GM23248 (cell line): ENCODE measurements at regions not wholly inside any gene's neighbourhood (a gene's known extent, or its start where the extent isn't known, plus 50 kb on each side); places are given as distances from the start of the nearest gene placed in this dataset. TPM values are rescaled to one million over a fixed set of nuclear protein-coding genes. Genes with fewer than 3 reads are reported as not detected.

Experiments
- DNase-seq: peaks from one replicate; pipeline ENCODE4 v3.0.0-alpha.2; 2015
- H2AFZ ChIP-seq: fragments of 200-600 bp; sonication (generic); 2 replicates; pipeline ENCODE4 v1.6.1; 2016; ENCODE audit warnings: antibody characterized with exemption
- H3F3A ChIP-seq: fragments of 200-600 bp; sonication (generic); 2 replicates; pipeline ENCODE4 v1.6.1; 2016; ENCODE audit warnings: mild to moderate bottlenecking, antibody characterized with exemption, mixed run types; ENCODE audit not compliant: insufficient read depth
- H3K27ac ChIP-seq: fragments of 200-600 bp; sonication (generic); 2 replicates; pipeline ENCODE4 v1.5.1; 2016; ENCODE audit warnings: mild to moderate bottlenecking
- H3K27me3 ChIP-seq: fragments of 200-600 bp; sonication (generic); replicated peaks from 2 replicates; pipeline ENCODE4 v1.6.1; 2016; ENCODE audit warnings: mild to moderate bottlenecking; ENCODE audit not compliant: insufficient read depth
- H3K36me3 ChIP-seq: fragments of 200-600 bp; sonication (generic); 2 replicates; pipeline ENCODE4 v1.6.1; 2016; ENCODE audit warnings: low read depth, mild to moderate bottlenecking
- H3K4me1 ChIP-seq: fragments of 200-600 bp; sonication (generic); 2 replicates; pipeline ENCODE4 v1.6.1; 2016; ENCODE audit warnings: mild to moderate bottlenecking; ENCODE audit not compliant: insufficient read depth
- H3K4me2 ChIP-seq: fragments of 200-600 bp; sonication (generic); one replicate; pipeline ENCODE4 v1.6.1; 2016; ENCODE audit warnings: mild to moderate bottlenecking; ENCODE audit not compliant: unreplicated experiment
- H3K4me3 ChIP-seq: fragments of 200-600 bp; sonication (generic); 2 replicates; pipeline ENCODE4 v1.5.1; 2016; ENCODE audit warnings: mild to moderate bottlenecking
- H3K79me2 ChIP-seq: fragments of 200-600 bp; sonication (generic); 2 replicates; pipeline ENCODE4 v1.6.1; 2016; ENCODE audit warnings: mild to moderate bottlenecking; ENCODE audit not compliant: insufficient read depth
- H3K9ac ChIP-seq: fragments of 200-600 bp; sonication (generic); 2 replicates; pipeline ENCODE4 v1.6.1; 2016; ENCODE audit warnings: mild to moderate bottlenecking
- H3K9me2 ChIP-seq: fragments of 200-600 bp; sonication (generic); 2 replicates; pipeline ENCODE4 v1.6.1; 2016; ENCODE audit warnings: mixed run types, mild to moderate bottlenecking, moderate library complexity; ENCODE audit not compliant: insufficient read depth
- H3K9me3 ChIP-seq: fragments of 200-600 bp; sonication (generic); one replicate; pipeline ENCODE4 v1.6.1; 2017; ENCODE audit warnings: low read depth
- H4K20me1 ChIP-seq: fragments of 200-600 bp; sonication (generic); 2 replicates; pipeline ENCODE4 v1.6.0; 2016; ENCODE audit not compliant: insufficient read depth
- EZH2 ChIP-seq: fragments of 200-600 bp; sonication (generic); IDR thresholded peaks from 2 replicates; pipeline ENCODE4 v1.6.1; 2018; ENCODE audit warnings: antibody characterized with exemption, mild to moderate bottlenecking; ENCODE audit not compliant: insufficient read depth, poor library complexity, severe bottlenecking
- EZH2phosphoT487 ChIP-seq: fragments of 200-600 bp; sonication (generic); IDR thresholded peaks from 2 replicates; pipeline ENCODE4 v1.6.1; 2018; ENCODE audit warnings: antibody characterized with exemption, moderate library complexity, mild to moderate bottlenecking, low read depth; ENCODE audit not compliant: insufficient read depth
- WGBS, 2 experiments: methylation state at CpG; one replicate each; pipeline ENCODE4 v1.1.6; 2015 to 2017; ENCODE audit warnings: low lambda C conversion rate in 2 of 2, low coverage in 1 of 2; ENCODE audit errors: missing lambda C conversion rate in 2 of 2; 5-methylcytosine and 5-hydroxymethylcytosine counted together
- in situ Hi-C: fragments of 300-500 bp; cut with MboI; formaldehyde crosslinking; loops from 2 replicates; pipeline ENCODE4 v1.15.0; 2020
- small RNA-seq: library from RNA; depleted of rRNA; stranded (forward); fragments of <200 nt; gene quantifications from one replicate; pipeline ENCODE3, GENCODE V24; 2014; ENCODE audit warnings: low read depth, low replicate concordance

- no peak overlapping the region for H3K4me3 ChIP-seq
- in situ Hi-C loops: no loop called here
- 50% methylated on average over 4 of the region's 4 CpGs for WGBS, 2 experiments
- no peaks in the 10 kb centered on the region for H3F3A ChIP-seq
- no peak overlapping the region for H2AFZ ChIP-seq
- DNase-seq: no peak
- H3K27me3 ChIP-seq: peaks cover 74% of the 10 kb centered on the region
- H3K9me2 ChIP-seq: no peaks in the 10 kb centered on the region
- H3K4me2 ChIP-seq: no peak overlapping the region
- H3K79me2 ChIP-seq: no peaks in the 10 kb centered on the region
- H3K4me1 ChIP-seq: no peaks in the 10 kb centered on the region
- TF ChIP-seq EZH2 (no peak), EZH2phosphoT487 (no peak)
- no peaks in the 10 kb centered on the region for H4K20me1 ChIP-seq
- H3K9ac ChIP-seq: no peak overlapping the region
- no peak overlapping the region for H3K27ac ChIP-seq
- H3K36me3 ChIP-seq: no peaks in the 10 kb centered on the region
- H3K9me3 ChIP-seq: no peaks in the 10 kb centered on the region
Observed at GRCh38 chr1:114208106-114208505, 54.4 kb upstream of the SYT6 start.

GRCh38 chr1:114207635-114208034 is 54.0 kb upstream of the SYT6 start:
- no peak overlapping the region for H3K4me2 ChIP-seq
- no peak overlapping the region for H3K27ac ChIP-seq
- H3K9me3 ChIP-seq: no peaks in the 10 kb centered on the region
- no peaks in the 10 kb centered on the region for H3K4me1 ChIP-seq
- in situ Hi-C loops: no loop called here
- no peaks in the 10 kb centered on the region for H3K36me3 ChIP-seq
- no peak overlapping the region for H3K4me3 ChIP-seq
- DNase-seq: no peak
- no peaks in the 10 kb centered on the region for H3F3A ChIP-seq
- no peak for TF ChIP-seq EZH2phosphoT487
- peaks cover 74% of the 10 kb centered on the region for H3K27me3 ChIP-seq
- no peaks in the 10 kb centered on the region for H3K9me2 ChIP-seq
- H4K20me1 ChIP-seq: no peaks in the 10 kb centered on the region
- WGBS, 2 experiments: 64 to 72% methylated on average over 11 of the region's 11 CpGs
- no peak overlapping the region for H2AFZ ChIP-seq
- no peak overlapping the region for H3K9ac ChIP-seq
- H3K79me2 ChIP-seq: no peaks in the 10 kb centered on the region

GRCh38 chr1:114206392-114206791 is 52.7 kb upstream of the SYT6 start:
- H3K27ac ChIP-seq: no peak overlapping the region
- WGBS, 2 experiments: 50 to 52% methylated on average over 7 of the region's 7 CpGs
- H3K79me2 ChIP-seq: no peaks in the 10 kb centered on the region
- no peak overlapping the region for H3K9ac ChIP-seq
- H3K4me2 ChIP-seq: no peak overlapping the region
- no peak overlapping the region for H3K4me3 ChIP-seq
- in situ Hi-C loops: no loop called here
- no peak overlapping the region for H2AFZ ChIP-seq
- no peaks in the 10 kb centered on the region for H3K9me3 ChIP-seq
- H3K4me1 ChIP-seq: no peaks in the 10 kb centered on the region
- peaks cover 75% of the 10 kb centered on the region for H3K27me3 ChIP-seq
- H3F3A ChIP-seq: no peaks in the 10 kb centered on the region
- H3K36me3 ChIP-seq: no peaks in the 10 kb centered on the region
- no peaks in the 10 kb centered on the region for H4K20me1 ChIP-seq
- TF ChIP-seq EZH2 (no peak), EZH2phosphoT487 (no peak)
- H3K9me2 ChIP-seq: no peaks in the 10 kb centered on the region
- no peak for DNase-seq

GRCh38 chr1:114203595-114204128 is 50.0 kb upstream of the SYT6 start:
- no peaks in the 10 kb centered on the region for H3K36me3 ChIP-seq
- no peaks in the 10 kb centered on the region for H3K4me1 ChIP-seq
- no peaks in the 10 kb centered on the region for H3F3A ChIP-seq
- in situ Hi-C loops: no loop called here
- peaks cover 76% of the 10 kb centered on the region for H3K27me3 ChIP-seq
- H3K9me3 ChIP-seq: no peaks in the 10 kb centered on the region
- no peak for TF ChIP-seq EZH2phosphoT487
- TF ChIP-seq EZH2: no peak
- DNase-seq: no peak
- H4K20me1 ChIP-seq: no peaks in the 10 kb centered on the region
- no peak overlapping the region for H3K4me2 ChIP-seq
- no peaks in the 10 kb centered on the region for H3K9me2 ChIP-seq
- no peak overlapping the region for H2AFZ ChIP-seq
- 15 to 20% methylated on average over 5 of the region's 5 CpGs for WGBS, 2 experiments
- H3K79me2 ChIP-seq: no peaks in the 10 kb centered on the region
- H3K9ac ChIP-seq: no peak overlapping the region
- H3K4me3 ChIP-seq: no peak overlapping the region
- H3K27ac ChIP-seq: no peak overlapping the region

Small RNAs in the stretch of these regions (small RNA-seq; reads per million reads assigned to genes)
- not detected for gene MRPL57P1
